GM19467 (cell line): ENCODE measurements at regions not wholly inside any gene's neighbourhood (a gene's known extent, or its start where the extent isn't known, plus 50 kb on each side); places are given as distances from the start of the nearest gene placed in this dataset.

Experiments
- ATAC-seq: cut with Tn5 transposase; IDR thresholded peaks from one replicate; pipeline ENCODE4 v1.9.1; 2021; ENCODE audit warnings: mild to moderate bottlenecking, moderate library complexity; ENCODE audit not compliant: unreplicated experiment

DNA sequence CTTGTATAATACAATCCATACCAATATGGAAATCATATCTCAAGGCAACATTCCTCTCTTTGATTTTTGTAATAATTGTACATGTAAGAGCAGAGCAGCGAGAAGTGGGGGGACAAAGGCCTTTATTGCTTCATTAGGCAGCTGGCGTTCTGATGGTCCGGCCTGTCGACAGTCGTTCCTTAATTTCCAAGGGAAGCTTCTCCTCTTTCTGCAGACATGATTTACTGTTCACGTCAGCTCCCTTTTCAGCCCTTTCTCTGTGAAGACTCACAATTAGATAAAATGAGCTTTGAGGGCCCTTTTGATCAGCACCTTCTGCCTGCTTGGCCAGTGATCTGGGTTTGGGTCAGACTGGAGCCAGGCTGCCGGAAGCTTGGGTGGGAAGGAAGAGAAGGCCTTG lies 65.6 kb upstream of the CTBP2 start:
- no peak for ATAC-seq

- no peak for ATAC-seq
Observed at GRCh38 chr10:125225051-125225450, 64.7 kb upstream of the CTBP2 start.

DNA sequence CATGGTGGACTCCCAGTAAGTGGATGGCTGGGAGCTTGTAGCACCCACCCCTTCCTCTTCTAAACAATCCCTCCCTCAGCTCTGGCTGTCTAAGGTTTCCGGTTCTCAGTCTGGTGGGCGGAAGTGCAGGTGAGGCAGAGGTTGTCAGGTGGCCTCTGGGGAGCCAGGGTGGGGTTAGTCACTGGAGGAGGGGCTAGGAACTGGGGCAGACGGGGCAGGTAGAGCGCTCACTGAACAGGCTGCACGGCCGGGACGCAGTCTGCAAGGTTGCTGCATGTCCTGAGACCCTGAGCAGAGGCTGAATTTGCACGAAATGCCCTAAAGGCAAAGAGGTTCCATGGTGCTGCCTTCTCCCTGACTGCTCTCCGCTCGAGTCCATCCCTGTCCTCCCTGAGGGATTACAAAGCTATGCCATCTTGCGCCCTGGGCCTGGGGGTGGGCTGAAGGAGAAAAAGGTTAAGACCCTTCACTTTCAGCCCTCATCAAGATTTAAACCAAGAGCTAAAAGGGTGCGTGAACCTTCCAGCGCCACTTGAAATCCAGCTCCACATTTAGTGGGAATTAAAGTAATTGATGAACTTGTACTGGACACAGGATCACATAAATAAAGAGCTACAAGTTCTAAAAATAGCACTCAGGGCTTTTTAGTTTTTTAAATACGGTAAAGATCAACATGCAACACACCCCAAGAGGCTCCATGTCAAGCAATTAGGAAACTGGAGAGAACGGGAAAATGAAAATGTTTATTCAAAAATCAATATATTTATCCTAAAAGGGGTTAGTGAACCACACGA lies 62.3 kb upstream of the CTBP2 start:
- no peak for ATAC-seq

GRCh38 chr10:125221716-125222115 lies 61.4 kb upstream of the CTBP2 start:
- no peak for ATAC-seq

- no peak for ATAC-seq
Observed at GRCh38 chr10:125219776-125220175, 59.4 kb upstream of the CTBP2 start.

DNA sequence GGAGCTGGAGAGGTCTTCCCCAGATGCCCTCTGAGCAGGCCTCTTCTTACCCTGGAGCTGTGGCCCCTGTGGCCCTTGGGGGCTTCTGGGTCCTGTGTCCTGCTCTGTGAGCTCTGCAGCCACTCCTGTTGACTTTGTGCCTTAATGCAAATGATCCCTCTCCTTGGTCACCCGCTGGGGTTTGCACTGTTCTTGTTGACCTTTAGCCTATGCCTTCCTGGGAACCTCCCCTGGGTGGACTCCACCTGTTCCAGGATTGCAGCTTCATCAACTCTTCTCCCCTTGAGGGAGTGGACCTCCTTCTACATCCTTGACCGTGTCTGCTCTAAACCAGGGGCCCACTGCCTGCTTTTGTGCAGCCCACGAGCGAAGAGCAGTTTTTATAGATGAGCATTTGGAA lies 58.6 kb upstream of the CTBP2 start:
- ATAC-seq = no peak

DNA sequence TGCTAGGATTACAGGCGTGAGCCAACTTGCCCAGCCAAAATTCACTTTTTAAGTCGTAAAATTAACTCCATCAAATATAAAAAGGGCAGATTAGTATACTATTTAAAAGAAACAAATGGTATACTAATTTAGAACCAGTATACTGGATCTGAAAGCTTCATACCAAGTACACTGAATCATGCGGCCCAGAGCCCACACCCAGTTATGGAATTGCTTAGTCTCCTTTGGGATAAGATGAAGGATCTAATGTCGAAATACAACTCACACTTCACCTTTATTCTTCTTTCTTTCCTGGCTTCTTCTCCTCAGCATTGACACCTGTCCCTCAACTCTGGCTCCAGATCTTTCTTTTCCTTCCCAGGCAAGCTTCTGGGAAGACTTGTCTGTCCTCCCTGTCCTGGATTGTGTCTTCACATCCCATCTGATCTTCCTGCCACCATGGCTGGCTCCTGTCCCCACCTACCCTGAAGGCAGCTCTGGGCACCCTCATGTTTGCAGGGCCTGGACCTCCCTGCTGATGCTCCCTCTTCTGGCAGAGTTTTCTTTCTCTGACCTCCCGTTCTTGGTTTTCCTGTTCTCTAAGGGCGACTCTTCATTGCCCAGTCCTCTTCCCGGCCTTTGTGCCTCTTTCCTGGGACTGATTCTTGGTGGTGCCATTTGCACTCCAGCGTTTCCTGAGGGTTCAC lies 57.8 kb upstream of the CTBP2 start:
- no peak for ATAC-seq

DNA sequence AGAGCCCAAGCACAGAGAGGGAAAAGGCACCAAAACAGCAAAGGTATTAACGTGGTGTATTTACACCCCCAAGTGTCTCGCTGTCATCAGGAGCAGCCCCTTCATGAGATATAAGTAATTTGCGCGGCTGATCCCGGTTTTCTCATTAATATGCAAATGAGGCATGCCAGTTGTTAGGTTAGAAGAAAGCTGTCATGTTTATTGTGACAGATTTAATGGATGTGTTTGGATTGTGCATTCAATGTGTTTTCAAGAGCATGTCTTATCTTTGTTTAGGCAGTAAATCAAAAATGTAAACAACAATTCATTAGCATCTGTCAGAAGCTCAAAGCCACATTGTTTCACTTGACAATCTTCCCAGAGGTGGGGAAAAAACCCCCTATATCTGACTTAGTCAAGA lies 56.5 kb upstream of the CTBP2 start:
- no peak for ATAC-seq

DNA sequence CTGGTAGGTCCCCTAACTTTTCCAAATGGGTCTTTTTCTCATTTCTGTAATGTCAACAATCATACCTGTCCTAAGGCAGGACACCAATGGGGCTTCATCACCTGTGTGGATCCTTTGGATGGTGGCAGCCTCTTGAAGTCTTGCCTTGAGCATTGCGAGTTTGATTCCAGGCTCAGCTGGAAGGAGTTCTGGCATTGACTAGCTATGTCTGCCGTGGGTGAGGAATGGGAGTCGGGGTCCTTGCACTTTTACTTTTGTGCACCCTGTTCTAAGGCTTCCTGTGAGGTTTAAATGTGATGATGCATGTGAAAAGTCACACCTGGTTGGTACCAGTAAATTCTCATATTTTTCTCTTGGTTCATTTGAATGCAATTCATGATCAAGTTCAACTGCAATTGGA lies 55.9 kb upstream of the CTBP2 start:
- no peak for ATAC-seq

DNA sequence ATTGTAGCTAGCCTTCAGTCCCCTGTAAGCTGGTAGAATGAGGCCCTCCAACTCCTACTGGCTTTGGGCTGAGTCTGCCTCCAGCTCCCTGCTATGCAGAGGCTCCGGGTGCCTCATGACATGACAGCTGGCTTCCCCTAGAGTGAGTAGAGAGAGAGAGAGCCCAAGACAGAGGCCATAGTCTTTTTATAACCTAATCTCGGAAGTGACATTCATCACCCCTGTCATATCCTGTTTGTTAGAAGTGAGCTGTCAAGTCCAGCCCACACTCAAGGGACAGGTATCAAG lies 53.9 kb upstream of the CTBP2 start:
- ATAC-seq = no peak

GRCh38 chr10:125213541-125214282 lies 53.3 kb upstream of the CTBP2 start:
- ATAC-seq = no peak

DNA sequence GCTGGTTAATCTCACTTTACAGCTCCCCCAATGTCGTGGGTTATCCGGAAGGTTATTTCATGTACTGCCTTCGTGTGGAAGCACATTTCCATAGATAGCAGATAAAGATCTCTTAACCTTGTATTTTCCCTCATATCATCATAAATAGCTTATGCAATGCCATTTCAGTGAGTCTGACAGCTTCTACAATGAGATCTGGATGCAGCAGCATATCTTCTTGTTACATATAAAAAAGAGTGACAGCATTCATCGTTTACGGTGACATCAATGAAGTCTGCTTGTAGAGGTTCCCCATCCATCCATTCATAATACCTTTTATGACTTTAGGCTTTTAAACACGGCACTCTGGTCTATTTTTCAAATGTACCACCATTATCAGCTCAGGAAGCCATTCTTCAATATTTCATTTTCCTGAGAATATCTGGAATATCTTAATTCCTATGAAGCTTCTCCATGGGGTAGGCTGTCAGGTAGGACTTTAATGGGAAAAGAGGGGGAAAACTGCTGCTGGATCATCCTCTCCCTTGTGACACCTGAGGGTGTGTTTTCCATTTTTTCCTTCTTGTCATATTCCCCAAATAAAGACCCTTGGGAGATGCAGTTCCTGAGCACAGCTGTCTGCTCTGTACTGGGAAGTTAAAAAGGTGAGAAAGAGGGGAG lies 51.9 kb upstream of the CTBP2 start:
- ATAC-seq = no peak
